ENCODE measurements at regions not wholly inside any gene's neighbourhood (a gene's known extent, or its start where the extent isn't known, plus 50 kb on each side); places are given as distances from the start of the nearest gene placed in this dataset.

DNA sequence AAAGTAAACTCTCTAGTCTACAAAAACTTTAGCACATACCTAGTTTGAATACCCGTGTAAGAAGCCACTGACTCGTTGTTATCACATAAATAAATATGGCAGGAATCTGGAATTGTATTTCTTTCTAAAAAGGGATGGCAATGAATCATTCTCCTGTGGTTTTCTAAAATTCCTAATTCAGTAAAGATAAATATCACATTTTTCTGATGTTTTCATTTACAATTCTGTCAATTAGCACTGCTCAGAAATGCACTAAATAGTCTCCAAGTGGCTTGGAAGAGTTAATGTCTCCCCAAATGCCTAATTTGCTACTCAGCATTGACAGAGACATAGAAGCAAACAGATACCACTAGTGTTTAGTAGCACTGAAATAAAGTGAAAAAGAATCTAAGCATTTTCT lies 547.7 kb upstream of the SLITRK1 start:
- Histone ChIP-seq H3K4me3 (ENCODE audit: low read length, poor library complexity, severe bottlenecking) (no peak overlapping the region), H3K9me3 (ENCODE audit: insufficient read depth, low read depth, low read length) (no peaks in the 10 kb centered on the region), H3K4me2 (ENCODE audit: low read depth, low read length, poor library complexity, severe bottlenecking) (no peak overlapping the region), H3K79me2 (ENCODE audit: insufficient read depth, low read length) (no peaks in the 10 kb centered on the region), H4K20me1 (ENCODE audit: insufficient read depth, low read length, poor library complexity, severe bottlenecking) (no peaks in the 10 kb centered on the region), H3K4me1 (ENCODE audit: insufficient read depth, low read length, poor library complexity, severe bottlenecking) (no peaks in the 10 kb centered on the region), H3K36me3 (ENCODE audit: insufficient read depth, low read length) (no peaks in the 10 kb centered on the region), H2AFZ (ENCODE audit: low read length) (no peak overlapping the region), H3K9ac (ENCODE audit: low read depth, low read length, poor library complexity, severe bottlenecking) (no peak overlapping the region), H3K9me2 (replicated peaks; ENCODE audit: low read depth, low read length) (no peaks in the 10 kb centered on the region), H3K27me3 (ENCODE audit: insufficient read depth, low read length, poor library complexity, severe bottlenecking) (no peaks in the 10 kb centered on the region), H3F3A (ENCODE audit: low read depth) (no peaks in the 10 kb centered on the region)
- no peak for TF ChIP-seq CTCF (conservative IDR thresholded peaks at IDR 0.05; ENCODE audit: low read length)

DNA sequence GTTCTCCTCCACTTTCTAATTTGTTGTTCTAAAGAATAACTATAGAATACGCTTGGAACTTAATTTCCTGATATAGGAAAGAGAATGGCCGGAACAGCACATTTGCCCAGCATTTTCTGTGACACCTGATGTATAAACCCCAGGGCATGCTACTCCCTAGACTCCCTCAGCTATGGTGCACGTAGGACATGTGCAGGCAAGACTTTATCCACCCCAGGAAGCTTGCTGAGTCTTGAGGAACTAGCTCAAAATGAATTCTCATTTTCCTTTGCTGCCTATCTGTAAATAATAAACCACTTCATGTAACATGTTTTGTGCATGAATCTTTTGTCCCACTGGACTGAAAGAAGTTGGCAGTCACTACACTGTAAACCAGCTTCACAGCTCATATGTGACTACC lies 535.8 kb upstream of the SLITRK1 start:
- Histone ChIP-seq H3K4me2 (ENCODE audit: low read depth, low read length, poor library complexity, severe bottlenecking) (no peak overlapping the region), H3K9me3 (ENCODE audit: insufficient read depth, low read depth, low read length) (no peaks in the 10 kb centered on the region), H3K79me2 (ENCODE audit: insufficient read depth, low read length) (no peaks in the 10 kb centered on the region), H3K27me3 (ENCODE audit: insufficient read depth, low read length, poor library complexity, severe bottlenecking) (no peaks in the 10 kb centered on the region), H3F3A (ENCODE audit: low read depth) (no peaks in the 10 kb centered on the region), H3K36me3 (ENCODE audit: insufficient read depth, low read length) (no peaks in the 10 kb centered on the region), H3K4me3 (ENCODE audit: low read length, poor library complexity, severe bottlenecking) (no peak overlapping the region), H3K9me2 (replicated peaks; ENCODE audit: low read depth, low read length) (no peaks in the 10 kb centered on the region), H2AFZ (ENCODE audit: low read length) (no peak overlapping the region), H3K9ac (ENCODE audit: low read depth, low read length, poor library complexity, severe bottlenecking) (no peak overlapping the region), H3K4me1 (ENCODE audit: insufficient read depth, low read length, poor library complexity, severe bottlenecking) (no peaks in the 10 kb centered on the region), H4K20me1 (ENCODE audit: insufficient read depth, low read length, poor library complexity, severe bottlenecking) (no peaks in the 10 kb centered on the region)
- TF ChIP-seq EZH2phosphoT487 (IDR thresholded peaks at IDR 0.05; ENCODE audit: borderline replicate concordance) (no peak), CTCF (conservative IDR thresholded peaks at IDR 0.05; ENCODE audit: low read length) (no peak)

DNA sequence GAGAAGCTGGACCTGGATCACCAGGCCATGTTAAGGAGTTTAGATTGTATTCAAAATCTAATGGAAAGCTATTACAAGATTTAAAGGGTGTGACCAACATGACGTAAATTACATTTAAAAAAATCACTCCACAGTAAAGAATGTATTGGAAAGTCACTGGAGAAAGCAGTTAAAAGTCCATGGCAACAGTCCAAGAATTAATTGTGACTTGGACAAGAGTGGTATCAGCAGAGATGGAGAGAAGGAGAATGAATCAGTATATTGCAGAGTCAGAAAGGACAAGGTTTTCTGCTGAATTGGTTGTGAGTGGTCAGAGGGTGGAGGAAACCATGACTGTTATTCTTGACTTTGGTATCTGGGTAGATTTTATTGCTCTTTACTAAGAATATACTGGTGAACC lies 535.1 kb upstream of the SLITRK1 start:
- Histone ChIP-seq H4K20me1 (ENCODE audit: insufficient read depth, low read length, poor library complexity, severe bottlenecking) (no peaks in the 10 kb centered on the region), H3K79me2 (ENCODE audit: insufficient read depth, low read length) (no peaks in the 10 kb centered on the region), H3K36me3 (ENCODE audit: insufficient read depth, low read length) (no peaks in the 10 kb centered on the region), H3F3A (ENCODE audit: low read depth) (no peaks in the 10 kb centered on the region), H3K4me1 (ENCODE audit: insufficient read depth, low read length, poor library complexity, severe bottlenecking) (no peaks in the 10 kb centered on the region), H3K9ac (ENCODE audit: low read depth, low read length, poor library complexity, severe bottlenecking) (no peak overlapping the region), H3K4me2 (ENCODE audit: low read depth, low read length, poor library complexity, severe bottlenecking) (no peak overlapping the region), H3K27me3 (ENCODE audit: insufficient read depth, low read length, poor library complexity, severe bottlenecking) (no peaks in the 10 kb centered on the region), H3K4me3 (ENCODE audit: low read length, poor library complexity, severe bottlenecking) (no peak overlapping the region), H2AFZ (ENCODE audit: low read length) (no peak overlapping the region), H3K9me2 (replicated peaks; ENCODE audit: low read depth, low read length) (no peaks in the 10 kb centered on the region), H3K9me3 (ENCODE audit: insufficient read depth, low read depth, low read length) (no peaks in the 10 kb centered on the region)
- TF ChIP-seq EZH2phosphoT487 (IDR thresholded peaks at IDR 0.05; ENCODE audit: borderline replicate concordance) (no peak), CTCF (conservative IDR thresholded peaks at IDR 0.05; ENCODE audit: low read length) (no peak)
